Right lobe of liver (tissue), 6 donors: ENCODE measurements at regions not wholly inside any gene's neighbourhood (a gene's known extent, or its start where the extent isn't known, plus 50 kb on each side); places are given as distances from the start of the nearest gene placed in this dataset.

ENCODE experiments used
- ATAC-seq, 4 donors: fragments of 200-7000 bp; cut with Tn5 transposase; one replicate each; pipeline ENCODE4 v1.9.1; 2020; ENCODE audit warnings: mild to moderate bottlenecking in 4 of 4, moderate library complexity in 4 of 4
- DNase-seq, 3 donors: peaks; one replicate each; pipeline ENCODE4 v3.0.0-alpha.2; 2020
- H3K27ac ChIP-seq, 3 donors: fragments of 200-600 bp; one replicate each; pipeline ENCODE4 v1.8.0; 2022
- H3K27me3 ChIP-seq, 2 donors: fragments of 200-600 bp; one replicate each; pipeline ENCODE4 v1.8.0; 2022
- H3K36me3 ChIP-seq, 4 donors: fragments of 200-600 bp; sonication (generic) in 1 of 4; one replicate each; pipeline versions ENCODE4 v1.5.1 to v1.8.0; 2017 to 2022; ENCODE audit warnings: control low read depth in 1 of 4
- H3K4me1 ChIP-seq, 4 donors: fragments of 200-600 bp; sonication (generic) in 1 of 4; one replicate each; pipeline versions ENCODE4 v1.5.1 to v1.8.0; 2017 to 2022; ENCODE audit warnings: control low read depth in 1 of 4
- H3K4me3 ChIP-seq, 3 donors: fragments of 200-600 bp; one replicate each; pipeline ENCODE4 v1.8.0; 2022
- H3K9me3 ChIP-seq, 4 donors: fragments of 200-600 bp; sonication (generic) in 1 of 4; one replicate each; pipeline versions ENCODE4 v1.5.1 to v1.8.0; 2017 to 2022; ENCODE audit warnings: control low read depth in 1 of 4
- CTCF ChIP-seq, 4 donors: fragments of 200-600 bp in 3 of 4; fragments of 450-650 bp in 1 of 4; IDR thresholded peaks; one replicate each; pipeline versions ENCODE4 v1.5.1 to v1.8.0; 2016 to 2022; ENCODE audit warnings: antibody characterized with exemption in 4 of 4, mild to moderate bottlenecking in 2 of 4
- POLR2A ChIP-seq: fragments of 450-650 bp; IDR thresholded peaks from one replicate; pipeline ENCODE4 v1.6.1; 2017; ENCODE audit warnings: antibody characterized with exemption, mild to moderate bottlenecking
- WGBS: methylation state at CpG from one replicate; pipeline ENCODE4 v1.1.6; 2018; ENCODE audit warnings: low coverage, low lambda C conversion rate; ENCODE audit not compliant: insufficient coverage; ENCODE audit errors: missing lambda C conversion rate; 5-methylcytosine and 5-hydroxymethylcytosine counted together
- intact Hi-C, 2 donors: fragments of 100-400 bp; cut with DNase I; formaldehyde crosslinking; loops; one replicate each; pipeline versions ENCODE4 v1.11.2 to v1.14.1; 2022
- donor health status: DM: no; HTN: yes; CAD: no.
- donor health status: DM: no; HTN: no; CAD: no.
- donor health status: DM: no; HTN: no; CAD: no.
- donor health status: DM: no; HTN: yes; CAD: no.
- donor health status: DM: no; HTN: yes; CAD: no.

GRCh38 chr13:44298314-44298713 lies 75.3 kb upstream of the SERP2 start:
- ATAC-seq (no peak), DNase-seq (no peak)
- Histone ChIP-seq H3K27ac (no peak overlapping the region), H3K27me3 (no peaks in the 10 kb centered on the region), H3K36me3 (no peaks in the 10 kb centered on the region), H3K4me1 (peaks cover 0 to 44% (median 6%) of the 10 kb centered on the region in 4 donors), H3K4me3 (no peak overlapping the region), H3K9me3 (no peaks in the 10 kb centered on the region)
- 90% methylated on average over 1 of the region's 1 CpG for WGBS
- intact Hi-C loops, result no loop called here
- TF ChIP-seq POLR2A (no peak), CTCF (IDR thresholded peaks at IDR 0.05) (no peak)

DNA sequence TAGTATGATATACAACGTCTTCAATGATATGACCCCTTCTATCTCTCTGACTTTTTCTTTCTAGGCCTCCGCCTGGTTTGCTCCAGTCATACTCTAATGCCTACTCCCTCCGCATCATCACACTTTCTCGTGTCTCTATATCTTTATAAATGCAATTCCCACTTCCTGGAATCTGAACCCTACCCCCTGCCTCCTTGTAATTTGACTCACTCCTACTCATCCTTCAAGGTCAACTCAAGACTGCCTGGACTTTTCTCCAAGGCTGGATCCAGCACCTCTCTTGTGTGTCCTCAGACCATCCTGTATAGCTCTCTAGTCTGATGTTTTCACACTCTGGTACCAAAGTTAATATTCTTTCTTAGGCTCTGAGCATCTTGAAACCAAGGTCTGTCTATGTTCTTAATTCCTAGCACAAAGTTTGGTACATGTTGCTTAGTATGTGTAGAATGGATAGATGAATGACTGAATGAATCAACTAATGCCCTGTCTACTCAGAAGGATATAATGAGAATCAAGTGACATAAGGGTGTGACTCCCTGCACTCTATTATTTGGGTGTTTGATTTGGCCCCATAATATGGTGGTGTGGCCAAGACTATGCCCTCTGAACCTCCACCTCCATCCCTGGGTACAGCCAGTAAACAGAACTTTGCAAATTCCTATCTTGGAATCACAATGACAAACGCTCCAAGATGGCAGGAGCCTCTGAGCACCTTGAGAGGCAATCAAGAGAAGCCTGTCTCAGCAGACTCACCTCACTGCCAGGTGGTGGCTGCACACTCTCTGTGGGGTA lies 74.3 kb upstream of the SERP2 start:
- intact Hi-C loops, result no loop called here
- WGBS, result 65% methylated on average over 5 of the region's 5 CpGs
- Histone ChIP-seq H3K27ac (peak overlapping the region in 1 of 3 donors; percentile 5), H3K27me3 (no peaks in the 10 kb centered on the region), H3K36me3 (no peaks in the 10 kb centered on the region), H3K4me3 (no peak overlapping the region), H3K9me3 (no peaks in the 10 kb centered on the region), H3K4me1 (peaks cover 0 to 36% (median 3%) of the 10 kb centered on the region in 4 donors)
- DNase-seq (no peak), ATAC-seq (peak; percentile 31 to 72 (median 58))
- no peak for TF ChIP-seq CTCF (IDR thresholded peaks at IDR 0.05)
- TF ChIP-seq POLR2A, result no peak

GRCh38 chr13:44300895-44301638 lies 72.6 kb upstream of the SERP2 start:
- intact Hi-C loops, result no loop called here
- DNase-seq (peak in 2 of 3 donors; percentile 57 to 58), ATAC-seq (peak; percentile 86 to 91 (median 88))
- no peaks in the 10 kb centered on the region for H3K9me3 ChIP-seq
- no peaks in the 10 kb centered on the region for H3K36me3 ChIP-seq
- peaks cover 0 to 27% (median 2%) of the 10 kb centered on the region in 4 donors for H3K4me1 ChIP-seq
- TF ChIP-seq CTCF (IDR thresholded peaks at IDR 0.05) (peak in 1 of 4 donors; percentile 40), POLR2A (no peak)
- H3K4me3 ChIP-seq, result no peak overlapping the region
- 25% methylated on average over 8 of the region's 9 CpGs for WGBS
- H3K27ac ChIP-seq, result peak overlapping the region; percentile 30 to 68 (median 67)
- no peaks in the 10 kb centered on the region for H3K27me3 ChIP-seq

- TF ChIP-seq CTCF (IDR thresholded peaks at IDR 0.05) (no peak), POLR2A (no peak)
- DNase-seq (no peak), ATAC-seq (no peak)
- H3K36me3 ChIP-seq, result no peaks in the 10 kb centered on the region
- H3K27ac ChIP-seq, result peak overlapping the region; percentile 2 to 68 (median 67)
- H3K4me1 ChIP-seq, result peaks cover 0 to 29% (median 5%) of the 10 kb centered on the region in 4 donors
- 70% methylated on average over 4 of the region's 4 CpGs for WGBS
- no peak overlapping the region for H3K4me3 ChIP-seq
- no peaks in the 10 kb centered on the region for H3K27me3 ChIP-seq
- H3K9me3 ChIP-seq, result no peaks in the 10 kb centered on the region
- intact Hi-C loops, result no loop called here
Measured at GRCh38 chr13:44301639-44302015, 72.0 kb upstream of the SERP2 start.
